ENCODE measurements at regions not wholly inside any gene's neighbourhood (a gene's known extent, or its start where the extent isn't known, plus 50 kb on each side); places are given as distances from the start of the nearest gene placed in this dataset.
A peak's percentile ranks its signal among the peaks of the same experiment; 100 is the strongest.

- TF ChIP-seq KAT2A (conservative IDR thresholded peaks at IDR 0.05; ENCODE audit: control insufficient read depth, low read depth, low read length) (no peak), CTCF (IDR thresholded peaks at IDR 0.05 in 2 of 3, conservative IDR thresholded peaks at IDR 0.05 in 1 of 3; ENCODE audit: control insufficient read depth in 2 of 3, extremely low read depth in 1 of 3, insufficient read depth in 1 of 3, low read depth in 3 of 3, low read length in 3 of 3) (peak in 2 of 3 experiments; percentile 16 to 17; a peak in 1 of 6 replicates), SUPT20H (IDR thresholded peaks at IDR 0.05; ENCODE audit: borderline replicate concordance, control insufficient read depth, low read depth, low read length) (no peak), RAD21 (IDR thresholded peaks at IDR 0.05; ENCODE audit: insufficient read depth, low read depth, low read length) (peak; percentile 37; the same call in 1 of the 2 replicates), SMC3 (IDR thresholded peaks at IDR 0.05; ENCODE audit: borderline replicate concordance, low read length) (0 out of 2 replicates have a peak, but pooled peaks have one; percentile 13), POU2F2 (IDR thresholded peaks at IDR 0.05; ENCODE audit: borderline replicate concordance, low read depth, low read length) (no peak), ELK1 (IDR thresholded peaks at IDR 0.05; ENCODE audit: low read depth, low read length) (no peak), ZNF217 (IDR thresholded peaks at IDR 0.05) (no peak), ZNF622 (IDR thresholded peaks at IDR 0.05) (no peak), CBFB (IDR thresholded peaks at IDR 0.05; ENCODE audit: low read depth) (no peak), NFIC (IDR thresholded peaks at IDR 0.05; ENCODE audit: low read depth, low read length) (no peak)
- no peak for DNase-seq (ENCODE audit: low read depth, low spot score)
- H3K9me3 ChIP-seq (replicated peaks; ENCODE audit: control insufficient read depth, insufficient read depth, low read length) = no peaks in the 10 kb centered on the region
Measured at GRCh38 chr13:74573654-74574053, 439.4 kb upstream of the KLF12 start.

More at GRCh38 chr13:74573654-74574053, 439.4 kb upstream of the KLF12 start:
- Histone ChIP-seq H3K4me2 (ENCODE audit: control insufficient read depth, insufficient read depth) (no peak overlapping the region), H3K4me1 (ENCODE audit: control insufficient read depth, insufficient read depth, low read length) (no peaks in the 10 kb centered on the region), H3K4me3 (no peak overlapping the region), H3K9ac (ENCODE audit: control insufficient read depth, insufficient read depth, low read length) (no peak overlapping the region), H2AFZ (ENCODE audit: control insufficient read depth, low read depth, low read length) (no peak overlapping the region), H3K79me2 (ENCODE audit: control insufficient read depth, insufficient read depth, low read length) (no peaks in the 10 kb centered on the region), H4K20me1 (ENCODE audit: control insufficient read depth, insufficient read depth) (no peaks in the 10 kb centered on the region), H3K27ac (ENCODE audit: control insufficient read depth, insufficient read depth) (no peak overlapping the region), H3K36me3 (ENCODE audit: control insufficient read depth in 2 of 2, insufficient read depth in 2 of 2, low read length in 1 of 2) (no peaks in the 10 kb centered on the region), H3K27me3 (replicated peaks in 1 of 2; ENCODE audit: control insufficient read depth in 2 of 2, insufficient read depth in 2 of 2, low read length in 1 of 2) (peaks cover 5 to 6% of the 10 kb centered on the region in 2 experiments; a peak in 2 of 4 replicates)
- peak; percentile 54; the same call in 1 of the 3 replicates for ATAC-seq
- ChIA-PET SMC1A (ENCODE audit: uncharacterized antibody, unreplicated experiment) (interaction anchor here (1.8 kb wide), 1 partner anchor 645 kb away, joined by 8 read pairs; no protein-coding TSS in a partner anchor), POLR2A (no interaction called here), CTCF (interaction anchor here (2.3 kb wide), 1 partner anchor 646 kb away, joined by 13 read pairs; no protein-coding TSS in a partner anchor), RAD21 (ENCODE audit: unreplicated experiment) (no interaction called here)
- intact Hi-C loops (cut with micrococcal nuclease; ENCODE audit: unreplicated experiment) = no loop called here
- no peak for FAIRE-seq
- no TSS peak for BruUV-seq (replicated peaks)
- WGBS (ENCODE audit: insufficient coverage, insufficient replicate concordance, low lambda C conversion rate, missing lambda C conversion rate) = 53% methylated on average over 7 of the region's 7 CpGs
- in situ Hi-C loops (cut with MboI) = no loop called here
